HG02840 (cell line): ENCODE measurements at regions not wholly inside any gene's neighbourhood (a gene's known extent, or its start where the extent isn't known, plus 50 kb on each side); places are given as distances from the start of the nearest gene placed in this dataset.
"Not testable (repeated sequence)": the region's sequence is repeated elsewhere in the genome, so short reads cannot be mapped to it uniquely, and the experiment has no call there.

ENCODE experiments used
- ATAC-seq: cut with Tn5 transposase; IDR thresholded peaks from one replicate; pipeline ENCODE4 v1.9.1; 2021; ENCODE audit warnings: mild to moderate bottlenecking, moderate library complexity, moderate number of reproducible peaks; ENCODE audit not compliant: unreplicated experiment, low FRiP score

DNA sequence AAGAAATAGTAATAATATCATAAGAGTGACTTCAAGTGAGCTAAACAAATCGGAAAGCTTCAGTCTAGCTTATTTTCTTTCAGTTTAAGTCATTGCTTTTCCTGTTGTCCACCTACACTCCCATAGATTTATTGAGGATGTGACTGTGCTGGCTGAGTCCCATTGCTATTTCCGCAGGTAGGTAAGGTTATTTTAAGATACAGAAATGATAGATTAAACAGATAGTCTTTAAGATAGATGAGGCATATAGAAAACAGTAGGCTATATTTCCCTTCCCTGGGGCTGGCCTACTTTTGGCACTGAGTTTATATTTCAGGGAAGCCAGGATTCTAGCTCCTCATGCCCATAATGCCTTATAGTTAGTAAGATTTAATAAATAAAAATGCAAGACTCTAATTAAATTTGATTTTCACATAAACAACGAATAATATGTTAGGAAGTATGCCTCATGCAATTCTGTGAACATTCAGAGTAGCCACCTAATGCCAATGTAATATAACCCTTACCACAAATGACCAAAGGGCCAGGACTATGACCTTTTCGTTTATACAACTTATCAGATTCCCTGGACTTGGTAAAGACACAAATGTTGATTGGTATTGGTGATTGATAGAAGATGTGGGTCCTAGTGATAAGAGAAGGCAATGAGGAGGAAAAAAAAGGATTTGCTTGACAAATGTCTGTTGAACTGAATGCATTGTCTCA, 1079.3 kb downstream of the EPHA7 start:
- ATAC-seq, result no peak

DNA sequence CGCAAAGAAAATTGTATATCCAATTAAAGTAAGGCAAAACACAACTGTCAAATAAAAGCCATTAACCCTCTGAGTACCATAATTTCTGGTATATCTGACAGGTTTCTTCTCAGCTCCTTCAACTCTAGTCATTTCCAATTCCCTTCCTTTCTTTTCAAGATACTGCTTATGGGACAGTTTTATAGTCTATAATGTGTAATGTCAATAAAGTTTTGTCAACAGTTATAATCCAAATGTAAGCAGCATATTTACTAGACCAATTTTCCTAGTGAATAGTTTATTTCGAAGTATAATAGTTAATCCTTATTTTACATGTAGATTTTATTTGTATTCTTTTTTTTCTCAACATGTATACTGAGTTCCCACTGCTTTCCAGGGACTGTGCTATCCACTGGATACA, 1081.8 kb downstream of the EPHA7 start:
- ATAC-seq, result no peak

DNA sequence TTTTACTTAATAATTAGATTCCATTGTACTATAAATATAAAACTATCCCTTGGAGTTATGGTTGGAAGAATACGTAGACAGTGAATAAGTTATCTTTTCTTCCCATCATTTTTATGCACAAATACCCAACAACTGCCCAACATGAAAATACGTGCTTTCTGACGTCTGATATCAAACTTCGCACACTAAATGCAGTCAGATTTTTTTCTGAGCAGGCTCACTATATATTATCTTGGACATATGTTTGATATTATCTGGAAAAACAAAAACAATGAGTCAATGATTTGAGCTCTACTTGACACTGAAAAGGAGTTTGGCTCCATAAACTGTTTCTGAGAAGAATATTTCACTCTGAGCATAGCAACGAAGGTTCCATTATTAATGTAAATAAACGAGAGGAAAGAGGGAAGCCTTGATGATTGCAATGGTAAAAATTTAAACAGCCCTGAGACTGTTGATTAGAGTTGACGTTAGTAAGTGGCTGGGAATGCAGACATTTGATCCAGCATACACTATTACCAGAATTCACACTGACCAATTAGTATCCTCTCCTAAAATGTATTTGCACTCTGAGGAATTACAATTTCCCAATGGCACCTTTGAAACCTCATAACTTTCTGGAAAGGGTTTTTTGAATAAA, 1090.0 kb downstream of the EPHA7 start:
- ATAC-seq, result no peak

GRCh38 chr6:92315312-92315711, 1104.0 kb downstream of the EPHA7 start:
- no peak for ATAC-seq

- ATAC-seq, result no peak
These were observed 1122.3 kb downstream of the EPHA7 start for GRCh38 chr6:92297101-92297500.

DNA sequence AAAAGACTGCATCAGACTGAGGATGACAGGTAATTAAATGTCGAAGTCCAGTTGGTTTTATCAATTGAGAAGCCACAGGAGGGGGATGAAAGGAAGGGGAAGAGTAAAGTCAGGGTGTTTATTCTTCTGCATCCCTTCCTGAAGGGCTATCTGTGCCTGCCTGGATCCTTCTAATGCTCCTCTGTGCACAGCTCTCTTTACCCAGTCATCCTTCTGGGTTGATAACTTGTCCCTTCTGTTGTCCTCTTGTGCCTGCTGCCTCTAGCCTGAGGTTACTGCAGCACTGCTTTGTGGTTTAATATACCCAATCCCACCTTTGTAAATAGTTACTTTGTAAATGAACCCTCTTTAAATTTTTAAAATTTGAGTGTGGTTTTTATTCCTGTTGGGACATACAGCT, 1127.3 kb downstream of the EPHA7 start:
- ATAC-seq, result no peak

DNA sequence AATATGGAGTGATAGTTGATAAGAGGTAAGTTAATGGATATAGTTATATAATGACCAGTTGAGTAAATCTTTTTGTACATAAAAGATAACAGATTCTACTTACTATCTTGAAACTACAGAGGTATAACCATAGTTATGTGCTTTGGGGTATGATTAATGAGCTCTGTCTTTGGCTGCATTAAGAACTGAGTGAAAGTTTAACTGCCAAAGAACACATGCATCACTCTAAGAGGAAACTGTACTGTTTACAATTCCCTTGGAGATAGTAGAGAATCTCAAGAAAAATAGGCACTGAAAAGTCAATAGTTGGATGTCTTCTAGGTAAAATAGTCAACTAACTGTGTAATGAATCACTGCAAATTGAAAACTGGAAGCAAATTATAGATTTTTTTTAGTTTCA, 1129.5 kb downstream of the EPHA7 start:
- ATAC-seq, result no peak

DNA sequence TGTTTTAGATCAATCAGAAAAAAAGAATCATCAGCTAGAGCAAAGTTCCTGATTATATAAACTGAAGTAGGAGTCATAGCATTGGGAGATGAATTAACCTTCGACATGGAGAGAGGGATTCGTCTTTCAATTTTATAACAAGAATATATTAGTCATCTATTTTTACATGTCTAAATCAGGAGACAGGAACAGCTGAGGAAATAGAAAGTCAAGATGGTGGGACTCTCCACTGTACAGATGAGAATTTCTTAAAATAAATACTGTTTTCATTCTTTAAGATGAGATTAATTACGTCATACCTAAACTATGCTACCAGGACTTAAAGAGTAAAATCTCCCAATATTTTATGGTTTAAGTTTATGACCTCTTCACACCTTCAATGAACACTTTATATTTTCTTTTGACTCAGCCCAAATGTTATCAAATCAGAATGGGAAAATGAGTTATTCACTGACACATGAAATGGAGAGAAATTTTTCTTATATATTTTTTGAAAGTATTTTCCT, 1137.7 kb downstream of the EPHA7 start:
- ATAC-seq, result no peak

- ATAC-seq, result no peak
These were observed 1144.2 kb downstream of the EPHA7 start for GRCh38 chr6:92275150-92275549.

DNA sequence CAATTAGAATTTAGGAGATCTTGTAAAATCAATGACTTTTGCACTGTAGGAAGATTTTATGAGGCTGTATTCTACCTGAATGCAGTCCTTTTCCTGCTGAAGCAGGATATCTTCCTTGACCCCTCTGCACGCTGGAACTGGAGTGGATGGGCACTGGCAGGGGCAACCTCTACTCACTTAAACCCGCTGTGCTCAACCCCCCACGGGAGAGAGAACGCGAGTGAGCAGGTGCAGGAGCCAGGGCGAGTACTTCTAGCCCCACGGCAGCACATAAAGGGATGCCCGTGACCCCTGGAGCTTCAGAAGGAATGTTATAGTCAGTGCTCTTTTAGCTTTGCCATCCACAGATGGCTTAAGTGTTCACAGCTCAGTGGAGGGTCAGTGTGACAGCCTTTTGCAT, 1144.8 kb downstream of the EPHA7 start:
- no peak for ATAC-seq

DNA sequence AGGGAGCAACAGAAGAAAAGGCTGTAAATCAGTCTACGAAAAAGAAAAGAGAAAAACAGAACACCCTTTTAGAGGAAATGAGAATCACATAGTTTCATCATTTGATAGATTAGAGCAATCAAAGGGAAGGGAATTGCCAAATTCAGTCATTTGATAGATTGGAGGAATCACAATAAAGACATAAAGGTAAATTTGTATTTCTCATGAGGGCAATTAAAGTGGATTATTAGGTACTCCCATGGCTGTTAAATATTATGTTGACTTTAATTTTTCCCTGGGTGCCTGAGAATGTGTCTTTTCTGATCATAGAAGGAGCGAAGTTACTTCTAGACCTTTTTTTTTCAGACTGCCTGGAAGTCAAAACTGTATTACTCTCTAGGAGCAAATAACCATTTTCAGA, 1145.7 kb downstream of the EPHA7 start:
- no peak for ATAC-seq

GRCh38 chr6:92271091-92271490, 1148.3 kb downstream of the EPHA7 start:
- no peak for ATAC-seq

GRCh38 chr6:92270365-92270764, 1149.0 kb downstream of the EPHA7 start:
- ATAC-seq, result no peak

DNA sequence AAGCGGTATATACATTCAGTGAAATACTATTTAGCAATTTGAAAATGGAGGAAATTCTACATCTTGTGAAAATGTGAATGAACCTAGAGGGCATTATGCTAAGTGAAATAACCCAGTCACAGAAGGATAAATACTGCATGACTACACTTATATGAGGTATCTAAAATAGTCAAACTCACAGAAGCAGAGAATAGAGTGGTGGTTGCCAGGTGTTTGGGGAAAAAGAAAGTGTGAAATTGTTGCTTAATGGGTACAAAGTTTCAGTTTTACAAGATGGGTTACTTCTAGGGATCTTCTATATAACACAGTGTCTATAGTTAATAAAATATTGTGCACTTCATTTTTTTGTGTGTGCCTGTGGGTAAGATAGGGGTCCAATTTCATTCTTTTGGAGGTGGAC, 1152.0 kb downstream of the EPHA7 start:
- ATAC-seq, result no peak

DNA sequence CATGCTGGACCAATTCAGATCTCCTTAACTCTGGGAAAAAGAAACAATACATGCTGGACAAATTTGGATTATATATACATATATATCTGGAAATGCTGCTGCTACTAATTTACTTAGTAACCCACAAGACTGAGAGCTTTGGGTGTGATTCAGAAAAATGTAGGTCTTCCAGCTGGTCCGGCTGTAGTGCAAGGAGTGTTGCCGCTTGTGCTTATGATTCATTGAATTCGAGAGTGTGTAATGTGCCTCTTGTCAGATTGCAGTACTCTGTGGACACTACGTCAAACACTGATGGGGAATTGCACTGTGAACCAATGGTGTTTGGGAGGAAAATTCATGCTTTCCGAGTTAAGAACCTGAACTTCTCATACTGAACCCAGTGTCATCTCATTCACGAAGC, 1155.5 kb downstream of the EPHA7 start:
- no peak for ATAC-seq

DNA sequence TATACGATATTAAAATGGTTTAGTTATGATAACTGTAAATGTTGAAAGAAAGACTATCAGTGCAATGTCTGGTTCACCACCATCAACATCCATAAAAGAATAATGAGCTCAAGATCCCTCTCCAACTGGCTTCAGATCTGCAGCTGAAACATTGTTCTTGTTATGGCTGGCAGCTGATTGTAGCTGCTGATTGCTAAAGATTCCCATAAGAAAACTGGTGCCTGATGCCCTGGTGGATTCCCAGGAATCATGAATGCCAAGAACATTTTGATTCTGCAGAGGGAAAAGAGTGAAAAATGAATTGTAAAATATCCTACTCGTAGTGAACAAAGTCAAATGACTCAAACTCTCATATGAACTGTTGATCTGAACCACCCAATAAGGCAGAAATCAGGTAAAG, 1160.2 kb downstream of the EPHA7 start:
- no peak for ATAC-seq

GRCh38 chr6:92243315-92243714, 1176.0 kb downstream of the EPHA7 start:
- no peak for ATAC-seq

- ATAC-seq, result no peak
These were observed 1188.1 kb downstream of the EPHA7 start for GRCh38 chr6:92231171-92231701.

GRCh38 chr6:92219987-92220386, 1199.4 kb downstream of the EPHA7 start:
- not testable (repeated sequence) for ATAC-seq

DNA sequence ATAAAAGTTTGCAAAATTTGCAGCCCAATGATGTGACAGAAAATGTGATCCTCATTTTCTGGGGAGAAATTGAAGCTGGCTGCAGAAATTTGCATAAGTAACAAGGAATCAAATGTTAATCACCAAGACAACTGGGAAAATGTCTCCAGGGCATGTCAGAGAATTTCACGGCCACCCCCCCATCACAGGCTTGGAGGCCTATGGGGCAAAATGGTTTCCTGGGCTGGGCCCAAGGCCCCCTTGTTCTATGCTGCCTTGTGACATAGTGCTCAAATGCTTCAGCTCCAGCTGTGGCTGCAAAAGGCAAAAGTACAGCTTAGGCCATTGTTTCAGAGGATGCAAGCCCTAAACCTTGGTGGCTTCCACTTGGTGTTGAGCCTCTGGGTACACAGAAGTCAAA, 1202.6 kb downstream of the EPHA7 start:
- no peak for ATAC-seq

DNA sequence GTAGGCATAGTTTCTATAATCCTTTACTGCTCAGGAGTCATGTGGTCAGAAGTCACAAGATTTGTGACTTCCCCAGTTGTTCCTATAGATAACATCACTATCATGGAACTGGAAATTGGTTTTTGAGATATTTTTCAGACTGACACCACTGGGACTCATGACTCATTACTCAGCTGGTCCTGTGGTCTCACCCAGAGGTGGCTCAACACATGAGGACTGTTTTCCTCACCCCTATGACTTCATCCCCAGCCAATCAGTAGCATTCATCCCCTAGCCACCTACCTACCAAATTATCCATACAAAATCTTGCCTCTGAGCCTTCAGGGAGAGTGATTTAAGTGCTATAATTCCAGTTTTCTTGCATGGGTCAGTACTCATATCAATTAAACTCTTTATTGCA, 1217.7 kb downstream of the EPHA7 start:
- no peak for ATAC-seq

DNA sequence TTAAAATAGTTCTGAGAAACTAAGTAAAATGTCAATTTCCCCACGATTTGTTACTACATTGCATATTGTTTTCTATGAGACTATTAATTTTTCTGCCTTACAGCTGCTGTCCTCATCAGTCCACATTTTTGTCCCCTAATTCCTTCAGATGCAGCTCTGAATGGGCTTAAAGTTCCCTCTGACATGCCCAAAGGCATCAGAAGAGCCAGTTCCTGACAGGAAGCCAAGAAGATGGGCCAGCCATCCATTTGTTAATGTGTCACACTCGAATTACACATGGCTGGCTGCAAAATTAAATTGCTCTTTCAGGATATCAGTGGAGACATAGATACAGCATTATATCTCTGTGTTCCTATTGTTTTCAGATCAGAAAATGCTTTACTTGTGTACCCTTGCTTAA, 1223.0 kb downstream of the EPHA7 start:
- no peak for ATAC-seq
